NCI-H1930 (cell line): ENCODE measurements at regions not wholly inside any gene's neighbourhood (a gene's known extent, or its start where the extent isn't known, plus 50 kb on each side); places are given as distances from the start of the nearest gene placed in this dataset.

Experiments used
- DNase-seq, 2 experiments: peaks; one replicate each; lab custom pipeline; 2025; lab: John Stamatoyannopoulos, UW

- DNase-seq: no peak
Measured at GRCh38 chr15:53462651-53463050, 296.8 kb downstream of the WDR72 start.

GRCh38 chr15:53461677-53462076 lies 297.8 kb downstream of the WDR72 start:
- DNase-seq: no peak

- no peak for DNase-seq
Measured at GRCh38 chr15:53458736-53459135, 300.7 kb downstream of the WDR72 start.

GRCh38 chr15:53457479-53457878 lies 302.0 kb downstream of the WDR72 start:
- DNase-seq: no peak

GRCh38 chr15:53454843-53455721 lies 304.4 kb downstream of the WDR72 start:
- no peak for DNase-seq

- DNase-seq: no peak
Measured at GRCh38 chr15:53454535-53454842, 305.0 kb downstream of the WDR72 start.

GRCh38 chr15:53453253-53454105 lies 306.0 kb downstream of the WDR72 start:
- DNase-seq: no peak

GRCh38 chr15:53448232-53449015 lies 311.0 kb downstream of the WDR72 start:
- no peak for DNase-seq

GRCh38 chr15:53447742-53448141 lies 311.7 kb downstream of the WDR72 start:
- DNase-seq: no peak

- DNase-seq: no peak
Measured at GRCh38 chr15:53447053-53447574, 312.3 kb downstream of the WDR72 start.

GRCh38 chr15:53446376-53446775 lies 313.1 kb downstream of the WDR72 start:
- DNase-seq: no peak

- no peak for DNase-seq
Measured at GRCh38 chr15:53445531-53445930, 313.9 kb downstream of the WDR72 start.

- DNase-seq: no peak
Measured at GRCh38 chr15:53437985-53438841, 321.2 kb downstream of the WDR72 start.

- no peak for DNase-seq
Measured at GRCh38 chr15:53437366-53437765, 322.1 kb downstream of the WDR72 start.

- no peak for DNase-seq
Measured at GRCh38 chr15:53434174-53434678, 325.2 kb downstream of the WDR72 start.

- no peak for DNase-seq
Measured at GRCh38 chr15:53416219-53416940, 343.1 kb downstream of the WDR72 start.

- no peak for DNase-seq
Measured at GRCh38 chr15:53414167-53414566, 345.3 kb downstream of the WDR72 start.

GRCh38 chr15:53412542-53412941 lies 346.9 kb downstream of the WDR72 start:
- no peak for DNase-seq

GRCh38 chr15:53404930-53405493 lies 354.5 kb downstream of the WDR72 start:
- no peak for DNase-seq

GRCh38 chr15:53401503-53401902 lies 358.0 kb downstream of the WDR72 start:
- no peak for DNase-seq
